Skin of body (tissue), 1 donor: ENCODE measurements at regions not wholly inside any gene's neighbourhood (a gene's known extent, or its start where the extent isn't known, plus 50 kb on each side); places are given as distances from the start of the nearest gene placed in this dataset.
"Not testable (repeated sequence)": the region's sequence is repeated elsewhere in the genome, so short reads cannot be mapped to it uniquely, and the experiment has no call there.

Experiments
- DNase-seq: peaks from one replicate; lab custom pipeline; 2025; lab: John Stamatoyannopoulos, UW

- no peak for DNase-seq
Measured at GRCh38 chr4:108465886-108466500, 154.4 kb upstream of the RPL34 start.

DNA sequence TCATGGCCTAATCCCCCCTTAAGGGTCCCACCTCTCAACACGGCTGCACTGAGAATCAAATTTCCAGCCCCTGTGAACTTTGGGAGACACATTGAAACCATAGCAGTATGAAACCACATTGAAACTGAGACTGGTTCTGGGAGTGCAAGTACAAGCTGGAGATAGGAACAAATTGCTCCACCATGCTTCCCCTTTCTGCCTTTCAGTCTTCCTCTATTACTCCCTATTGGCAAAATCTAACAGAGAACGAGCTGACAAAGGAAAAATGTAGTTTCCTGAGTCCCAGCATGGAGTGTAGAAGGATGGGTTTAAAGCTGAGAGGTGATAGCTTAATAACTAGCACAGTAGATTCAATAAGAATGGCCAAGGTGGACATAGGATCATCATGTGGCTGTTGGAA is 161.7 kb upstream of the RPL34 start:
- DNase-seq, result no peak

- DNase-seq, result no peak
Measured at GRCh38 chr4:108454227-108454626, 166.1 kb upstream of the RPL34 start.

DNA sequence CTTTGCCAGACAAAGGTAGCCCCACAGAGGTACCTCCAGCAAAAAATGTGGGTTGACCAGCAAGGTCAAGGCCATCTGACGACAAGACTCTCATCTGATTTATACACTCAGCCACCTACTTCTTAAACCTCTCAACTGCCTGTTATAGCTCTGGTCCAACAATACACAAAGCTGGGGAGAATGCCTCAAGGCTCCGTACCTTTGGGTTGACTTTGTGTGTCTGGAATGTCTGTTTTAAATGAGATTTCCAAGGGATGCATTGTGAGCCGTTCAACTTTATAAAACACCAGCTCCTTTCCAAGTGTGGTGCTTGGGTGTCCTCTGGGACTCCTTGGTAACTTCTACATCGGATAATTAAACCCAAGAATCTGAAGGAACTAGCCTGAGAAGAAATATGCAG is 167.0 kb upstream of the RPL34 start:
- DNase-seq, result no peak

- DNase-seq, result no peak
Measured at GRCh38 chr4:108450236-108450898, 170.0 kb upstream of the RPL34 start.

DNA sequence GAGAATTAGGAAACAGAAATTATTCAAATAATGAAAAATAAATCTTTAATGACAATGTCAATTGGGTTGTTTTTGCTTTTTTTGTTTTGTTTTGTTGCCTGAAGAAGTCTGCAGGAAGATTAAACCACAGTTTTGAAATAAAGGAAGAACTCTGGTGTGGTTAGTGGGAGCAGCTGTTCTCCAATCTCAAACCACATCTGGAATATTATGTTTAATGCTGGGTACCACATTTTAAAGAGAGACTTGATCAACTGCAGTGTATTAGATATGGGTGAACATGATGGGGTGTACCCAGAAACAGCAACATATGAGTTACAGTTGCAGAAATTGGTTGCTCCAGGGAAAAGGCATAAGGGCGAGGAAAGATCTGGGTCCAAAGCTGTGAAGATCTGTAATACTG is 171.2 kb upstream of the RPL34 start:
- DNase-seq, result no peak

DNA sequence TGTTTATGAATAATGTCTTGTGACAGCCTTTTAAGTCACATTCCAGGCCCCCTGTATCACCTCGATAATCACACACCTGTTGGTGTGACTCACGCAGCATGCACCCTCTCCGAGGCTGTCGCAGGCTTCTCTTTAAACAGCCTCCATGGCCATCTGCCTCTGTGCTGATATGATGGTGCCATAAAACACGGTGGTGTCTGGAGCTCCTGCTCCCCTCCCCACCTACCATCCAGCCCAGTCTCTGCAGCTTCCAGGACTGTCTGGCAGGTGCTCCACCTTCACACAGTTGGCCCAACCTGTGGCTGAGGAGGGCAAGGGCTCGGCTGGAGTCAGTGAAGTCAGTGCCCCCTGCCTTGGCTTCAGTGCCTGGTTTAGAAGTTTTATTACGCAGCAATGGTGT is 173.8 kb upstream of the RPL34 start:
- no peak for DNase-seq

DNA sequence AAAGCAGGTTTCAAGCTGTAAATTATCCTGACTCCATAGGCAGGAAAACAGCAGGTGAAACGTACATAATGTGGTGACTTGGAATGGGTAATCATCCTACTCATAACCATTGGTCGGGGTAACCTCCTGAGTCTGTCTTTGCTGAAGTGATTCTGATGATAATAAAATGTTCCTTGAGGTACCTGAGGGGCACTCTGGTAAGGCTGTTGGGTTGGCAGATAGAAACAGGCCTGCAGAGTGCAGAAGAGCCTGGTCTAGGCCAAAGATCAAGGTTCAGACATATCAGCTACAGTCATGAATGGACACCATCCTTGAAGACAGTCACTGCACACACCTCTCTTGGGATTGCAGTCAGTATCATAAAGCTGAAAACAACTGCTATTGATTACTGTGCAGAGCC is 174.7 kb upstream of the RPL34 start:
- peak; percentile 4 for DNase-seq

DNA sequence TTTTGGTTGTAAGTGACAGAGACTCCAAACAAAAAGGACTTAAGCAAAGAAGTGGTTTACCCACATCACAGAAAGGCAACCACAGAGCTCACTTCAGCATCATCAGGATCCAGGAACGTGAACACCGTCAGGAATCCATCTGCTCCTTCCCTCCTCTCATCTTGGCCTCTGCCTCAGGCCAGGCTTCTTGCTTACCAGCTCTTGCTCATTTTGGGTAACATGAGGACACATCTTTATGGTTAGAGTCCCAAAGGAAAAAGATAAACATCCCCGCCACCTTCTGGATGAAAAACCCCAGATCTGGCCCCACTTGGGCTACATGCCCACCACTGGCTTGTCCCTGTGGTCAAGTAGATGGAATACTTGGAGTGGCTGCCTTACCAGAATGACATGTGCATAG is 176.8 kb upstream of the RPL34 start:
- no peak for DNase-seq

GRCh38 chr4:108433832-108434231 is 186.5 kb upstream of the RPL34 start:
- DNase-seq, result no peak

DNA sequence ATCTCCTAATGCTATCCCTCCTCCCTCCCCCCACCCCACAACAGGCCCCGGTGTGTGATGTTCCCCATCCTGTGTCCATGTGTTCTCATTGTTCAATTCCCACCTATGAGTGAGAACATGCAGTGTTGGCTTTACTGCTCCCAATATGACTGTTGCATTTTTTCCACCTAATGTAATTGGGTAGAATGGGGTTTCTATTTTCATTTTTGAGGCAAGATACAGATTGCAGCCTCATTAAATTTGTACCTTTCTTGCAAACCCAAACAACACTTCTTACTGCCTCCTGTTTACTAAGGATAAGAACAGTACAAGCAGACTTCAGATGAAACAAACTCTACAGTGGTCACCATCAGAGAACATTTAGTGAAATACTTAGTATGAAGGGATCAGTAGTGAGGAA is 187.0 kb upstream of the RPL34 start:
- not testable (repeated sequence) for DNase-seq

DNA sequence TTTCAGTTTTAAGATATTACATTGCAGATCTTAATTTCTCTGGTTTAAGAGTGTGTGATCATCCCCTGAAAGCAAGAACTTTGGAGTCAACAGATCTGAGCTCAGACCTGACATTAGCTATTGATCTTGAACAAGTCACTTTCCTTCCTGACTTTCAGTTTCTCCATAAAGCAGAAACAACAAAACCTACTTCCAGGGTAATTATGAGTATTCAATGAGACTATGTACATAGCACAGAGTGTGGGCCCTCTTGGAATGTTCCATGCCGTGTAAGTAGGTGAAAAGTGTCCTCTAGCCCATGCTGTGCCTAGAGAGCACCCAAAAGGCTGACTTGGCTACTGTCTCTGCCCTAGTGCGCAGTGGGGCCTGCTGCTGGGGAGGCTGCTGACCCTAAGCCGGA is 188.0 kb upstream of the RPL34 start:
- no peak for DNase-seq

DNA sequence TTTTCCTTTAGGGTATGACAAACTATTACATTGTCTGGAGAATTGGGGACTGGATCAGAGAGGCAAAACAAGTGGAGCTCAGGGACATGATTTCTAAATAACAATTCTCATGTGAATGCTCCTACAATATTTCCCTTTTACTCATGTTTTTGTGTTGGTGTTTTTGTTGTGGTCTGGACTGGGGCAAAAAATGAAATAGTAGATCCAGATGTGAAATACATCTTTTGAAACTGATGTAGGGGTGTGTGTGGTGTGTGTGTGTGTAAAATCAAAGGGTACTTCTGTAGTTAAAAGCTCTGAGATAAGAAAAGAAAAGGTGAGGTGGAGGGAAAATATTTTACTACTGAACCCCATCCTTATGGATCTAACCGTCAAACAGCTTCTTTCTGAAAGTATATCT is 188.4 kb upstream of the RPL34 start:
- DNase-seq, result no peak

GRCh38 chr4:108430921-108431320 is 189.5 kb upstream of the RPL34 start:
- DNase-seq, result no peak

DNA sequence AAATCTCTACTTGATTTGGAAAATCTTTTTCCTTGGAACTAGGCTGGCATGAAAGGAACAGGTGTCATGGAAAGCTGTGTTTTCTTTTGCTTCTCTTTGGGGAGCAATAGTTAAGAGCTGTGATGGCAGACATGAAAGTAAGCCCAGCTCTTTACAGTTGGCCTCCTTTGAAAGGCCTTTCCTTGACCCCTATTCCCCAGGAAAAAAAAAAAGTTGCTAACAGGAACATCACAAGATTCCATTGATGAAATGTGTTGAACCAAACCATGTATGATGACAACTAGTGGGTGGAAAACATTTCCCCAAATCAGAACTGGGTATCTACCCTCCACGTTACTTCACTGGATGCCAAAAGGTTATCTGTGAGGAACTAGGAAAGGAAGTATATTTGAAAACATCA is 190.7 kb upstream of the RPL34 start:
- no peak for DNase-seq

DNA sequence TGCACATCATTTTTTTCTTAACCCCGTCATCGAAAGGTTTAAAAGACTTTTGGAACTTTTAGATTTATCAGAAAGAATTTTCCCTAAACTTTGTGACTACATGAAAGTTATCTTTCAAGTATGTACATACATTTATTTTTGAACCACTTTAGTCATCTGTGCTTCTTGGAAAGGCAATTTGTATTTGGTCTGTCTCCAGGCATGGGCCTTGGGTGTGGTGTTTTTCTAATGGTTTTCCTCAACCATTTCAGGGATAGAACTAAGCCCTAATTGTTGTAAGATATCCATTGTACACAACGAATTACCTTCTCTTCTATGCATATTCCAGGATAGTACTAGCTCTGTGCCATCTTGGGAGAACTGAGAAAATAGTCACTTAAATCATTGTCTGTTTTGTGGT is 191.5 kb upstream of the RPL34 start:
- no peak for DNase-seq

DNA sequence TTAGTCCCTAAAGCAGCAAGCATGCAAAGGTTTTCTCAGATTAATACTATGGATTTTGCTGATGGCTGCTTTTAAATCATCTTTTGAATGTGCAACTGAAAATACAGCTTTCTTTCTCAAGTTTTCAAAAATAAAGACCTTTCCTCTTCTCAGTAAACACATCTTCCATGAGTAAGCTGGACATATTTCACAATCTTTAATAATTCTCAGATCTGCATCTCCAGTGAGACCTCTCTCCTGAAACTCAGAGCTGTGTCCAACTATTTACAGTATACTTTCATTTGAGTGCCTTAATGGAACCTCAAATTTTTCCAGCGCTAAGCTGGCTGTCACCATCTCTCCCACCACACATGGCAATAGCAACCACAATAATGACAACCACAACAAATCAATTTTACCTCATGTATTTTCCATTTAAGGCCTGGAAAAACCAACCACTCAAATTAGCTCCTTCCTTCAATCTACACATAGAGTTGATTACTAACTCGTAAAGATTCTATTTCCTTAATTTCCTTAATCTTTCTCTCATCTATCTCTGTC is 192.4 kb upstream of the RPL34 start:
- no peak for DNase-seq

DNA sequence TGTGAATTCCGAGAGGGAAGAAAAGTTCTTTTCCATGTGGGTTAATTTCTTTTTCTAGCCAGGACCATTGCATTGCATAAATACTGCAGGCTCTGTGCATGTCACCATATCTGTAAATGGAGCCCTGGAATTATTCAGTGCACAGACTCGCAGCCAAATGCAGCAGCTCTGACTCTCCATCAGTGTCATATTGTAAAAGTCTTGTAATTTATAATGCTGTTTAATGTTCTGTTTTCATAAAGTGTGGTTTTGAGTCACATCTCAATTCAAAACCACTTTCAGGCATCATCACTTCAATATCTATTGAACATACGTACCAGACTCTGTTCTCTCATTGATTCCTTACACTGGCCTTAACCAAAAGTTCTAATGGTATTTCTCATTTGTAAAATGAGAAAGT is 193.9 kb upstream of the RPL34 start:
- no peak for DNase-seq

DNA sequence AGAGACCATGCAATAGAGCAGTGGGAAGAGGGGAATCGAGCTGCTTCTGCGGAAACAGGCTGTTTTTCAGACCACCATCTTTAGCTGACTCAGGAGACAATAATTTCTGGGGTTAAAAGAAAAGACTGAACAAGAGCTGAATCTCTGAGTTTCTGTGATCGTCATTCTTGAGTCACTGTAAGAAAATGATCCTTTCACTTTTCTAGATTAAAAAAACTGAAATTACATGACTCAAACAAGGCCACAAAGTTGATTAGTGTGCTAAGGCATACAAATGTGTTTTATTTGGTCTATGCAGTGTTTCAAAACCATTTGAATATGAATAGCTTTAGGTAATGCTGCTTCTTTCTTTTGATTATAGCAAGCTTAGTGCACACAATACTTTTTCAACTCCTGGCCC is 194.4 kb upstream of the RPL34 start:
- no peak for DNase-seq

GRCh38 chr4:108417923-108418322 is 202.5 kb upstream of the RPL34 start:
- DNase-seq, result no peak

DNA sequence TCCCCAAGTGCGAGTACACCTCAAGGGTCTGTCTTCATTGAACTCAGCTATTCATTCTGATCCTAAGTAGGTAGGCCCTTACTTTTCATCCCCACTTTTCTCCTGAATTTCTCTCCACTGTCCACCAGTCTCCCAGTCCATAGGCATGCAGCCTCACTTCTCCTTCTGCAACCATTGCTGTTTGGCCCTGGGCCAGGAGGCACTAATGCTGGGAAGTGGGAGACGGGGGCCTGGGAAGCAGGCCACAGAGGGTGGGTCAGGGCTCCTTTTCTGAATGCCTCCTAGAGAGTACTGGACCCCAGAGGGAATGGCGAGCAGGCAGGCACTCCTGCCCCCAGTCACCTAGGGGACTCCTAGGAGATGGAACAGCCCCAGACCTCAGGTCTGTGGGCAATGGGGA is 203.5 kb upstream of the RPL34 start:
- no peak for DNase-seq

GRCh38 chr4:108415389-108415788 is 205.0 kb upstream of the RPL34 start:
- no peak for DNase-seq

DNA sequence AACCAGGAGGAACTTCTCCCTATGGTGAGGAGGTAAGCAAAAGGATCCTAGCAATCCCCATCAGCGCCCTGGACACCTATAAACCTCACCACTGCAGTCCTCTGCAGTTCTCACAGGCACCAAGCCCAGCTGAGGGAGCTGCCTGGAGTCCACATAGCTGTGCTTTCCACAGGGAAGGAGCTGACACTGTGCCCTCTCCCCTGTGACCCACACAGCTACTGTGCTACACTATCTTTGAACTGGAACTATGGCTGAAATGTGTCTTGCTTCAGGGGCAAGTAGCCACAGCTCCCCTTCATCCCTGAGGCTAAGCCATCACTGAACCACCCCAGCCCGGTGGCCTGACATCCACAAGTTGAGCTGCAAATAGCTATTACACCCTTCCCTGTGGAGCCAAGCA is 208.5 kb upstream of the RPL34 start:
- no peak for DNase-seq
